ENCODE measurements at regions not wholly inside any gene's neighbourhood (a gene's known extent, or its start where the extent isn't known, plus 50 kb on each side); places are given as distances from the start of the nearest gene placed in this dataset.

GRCh38 chr15:62706317-62706716 is 336.2 kb upstream of the TPM1 start:
- peaks cover 5% of the 10 kb centered on the region for H3K4me1 Mint-ChIP-seq
- TF ChIP-seq CTCF (IDR thresholded peaks at IDR 0.05; ENCODE audit: unreplicated experiment): no peak
- H3K4me3 Mint-ChIP-seq: no peak overlapping the region
- no peaks in the 10 kb centered on the region for H3K9me3 Mint-ChIP-seq
- no peaks in the 10 kb centered on the region for H3K27me3 Mint-ChIP-seq (ENCODE audit: low read depth)
- DNase-seq (ENCODE audit: low spot score in 2 of 2, unreplicated experiment in 2 of 2): no peak
- H3K27ac Mint-ChIP-seq: no peak overlapping the region
- peaks cover 9% of the 10 kb centered on the region for H3K36me3 Mint-ChIP-seq

DNA sequence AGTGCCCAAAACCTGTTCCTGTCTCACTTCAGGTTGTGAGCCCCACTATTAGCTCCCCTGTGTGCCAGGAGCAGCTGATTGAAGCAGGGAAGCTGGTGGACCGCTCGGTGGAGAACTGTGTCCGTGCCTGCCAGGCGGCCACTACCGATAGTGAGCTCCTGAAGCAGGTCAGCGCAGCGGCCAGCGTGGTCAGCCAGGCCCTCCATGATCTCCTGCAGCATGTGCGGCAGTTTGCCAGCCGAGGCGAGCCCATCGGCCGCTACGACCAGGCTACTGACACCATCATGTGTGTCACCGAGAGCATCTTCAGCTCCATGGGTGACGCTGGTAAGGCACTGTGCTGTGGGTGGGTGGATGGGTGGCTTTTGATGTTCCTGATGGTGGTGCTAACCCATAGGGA is 334.1 kb upstream of the TPM1 start:
- no peak overlapping the region for H3K27ac Mint-ChIP-seq
- H3K9me3 Mint-ChIP-seq: no peaks in the 10 kb centered on the region
- no peaks in the 10 kb centered on the region for H3K27me3 Mint-ChIP-seq (ENCODE audit: low read depth)

DNA sequence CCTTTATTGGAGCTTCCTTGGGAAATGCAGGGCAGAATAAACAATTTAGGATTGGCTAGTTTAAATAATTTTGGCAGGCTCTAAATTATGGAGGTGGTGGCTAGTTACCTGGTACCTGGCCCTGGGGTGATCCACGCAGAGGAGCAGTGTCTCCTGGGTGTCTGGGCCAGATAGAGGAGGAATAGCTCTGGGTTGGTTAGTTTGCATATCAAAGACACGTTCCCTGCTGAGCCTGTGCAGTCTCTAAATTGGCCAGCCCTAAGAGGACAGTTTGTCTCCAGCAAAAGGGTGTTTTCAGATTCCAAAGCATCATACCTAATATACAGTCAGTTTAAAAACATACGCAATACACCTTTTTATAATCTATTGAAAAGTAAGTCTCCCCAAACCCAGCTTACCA is 333.3 kb upstream of the TPM1 start:
- Mint-ChIP-seq H3K36me3 (peaks cover 6% of the 10 kb centered on the region), H3K27me3 (ENCODE audit: low read depth) (no peaks in the 10 kb centered on the region), H3K4me3 (no peak overlapping the region), H3K4me1 (peaks cover 5% of the 10 kb centered on the region), H3K9me3 (no peaks in the 10 kb centered on the region), H3K27ac (no peak overlapping the region)
- no peak for DNase-seq (ENCODE audit: low spot score in 2 of 2, unreplicated experiment in 2 of 2)
- no peak for TF ChIP-seq CTCF (IDR thresholded peaks at IDR 0.05; ENCODE audit: unreplicated experiment)

More for the DNA sequence above, 334.1 kb upstream of the TPM1 start:
- DNase-seq (ENCODE audit: low spot score in 2 of 2, unreplicated experiment in 2 of 2): no peak
- Mint-ChIP-seq H3K36me3 (peaks cover 6% of the 10 kb centered on the region), H3K4me3 (no peak overlapping the region), H3K4me1 (peaks cover 5% of the 10 kb centered on the region)
- TF ChIP-seq CTCF (IDR thresholded peaks at IDR 0.05; ENCODE audit: unreplicated experiment): no peak

- H3K27me3 Mint-ChIP-seq (ENCODE audit: low read depth): no peaks in the 10 kb centered on the region
- H3K36me3 Mint-ChIP-seq: peaks cover 6% of the 10 kb centered on the region
- no peaks in the 10 kb centered on the region for H3K4me1 Mint-ChIP-seq
- DNase-seq (ENCODE audit: low spot score in 2 of 2, unreplicated experiment in 2 of 2): no peak
- H3K9me3 Mint-ChIP-seq: no peaks in the 10 kb centered on the region
- no peak overlapping the region for H3K4me3 Mint-ChIP-seq
- TF ChIP-seq CTCF (IDR thresholded peaks at IDR 0.05; ENCODE audit: unreplicated experiment): no peak
- no peak overlapping the region for H3K27ac Mint-ChIP-seq
These were observed 330.7 kb upstream of the TPM1 start for GRCh38 chr15:62711691-62712454.

GRCh38 chr15:62712455-62712839 is 330.1 kb upstream of the TPM1 start:
- H3K4me1 Mint-ChIP-seq: no peaks in the 10 kb centered on the region
- H3K27ac Mint-ChIP-seq: no peak overlapping the region
- H3K9me3 Mint-ChIP-seq: no peaks in the 10 kb centered on the region
- TF ChIP-seq CTCF (IDR thresholded peaks at IDR 0.05; ENCODE audit: unreplicated experiment): no peak
- H3K27me3 Mint-ChIP-seq (ENCODE audit: low read depth): no peaks in the 10 kb centered on the region
- peaks cover 6% of the 10 kb centered on the region for H3K36me3 Mint-ChIP-seq
- DNase-seq (ENCODE audit: low spot score in 2 of 2, unreplicated experiment in 2 of 2): no peak
- no peak overlapping the region for H3K4me3 Mint-ChIP-seq
